ENCODE measurements at regions not wholly inside any gene's neighbourhood (a gene's known extent, or its start where the extent isn't known, plus 50 kb on each side); places are given as distances from the start of the nearest gene placed in this dataset.

DNA sequence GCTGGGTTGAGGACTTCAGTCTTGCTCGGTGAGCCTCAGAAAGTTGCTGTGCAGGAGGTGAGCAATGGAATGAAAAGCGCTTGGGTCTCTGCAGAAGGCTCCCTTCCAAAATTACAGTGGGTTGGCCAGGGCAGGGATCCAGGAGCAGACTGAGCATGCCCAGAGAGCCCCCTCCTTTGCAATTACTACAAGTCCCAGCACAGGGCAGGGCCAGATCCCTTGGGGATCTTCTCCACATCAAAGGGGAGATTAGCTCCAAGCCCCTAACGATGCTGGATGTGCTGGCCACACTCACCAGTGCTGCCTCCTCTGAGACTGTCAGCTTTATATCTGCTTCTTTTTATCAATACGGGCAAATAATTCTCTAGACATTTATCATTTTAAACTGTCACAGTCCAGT lies 337.5 kb downstream of the RPS24 start:
- Mint-ChIP-seq H3K4me3 (ENCODE audit: unreplicated experiment) (no peak overlapping the region), H3K9me3 (ENCODE audit: unreplicated experiment) (no peaks in the 10 kb centered on the region), H3K4me1 (ENCODE audit: insufficient read depth, unreplicated experiment) (no peaks in the 10 kb centered on the region), H3K36me3 (ENCODE audit: insufficient read depth, unreplicated experiment) (no peaks in the 10 kb centered on the region), H3K27me3 (ENCODE audit: insufficient read depth, unreplicated experiment) (peaks cover 56% of the 10 kb centered on the region), H3K27ac (ENCODE audit: low read depth, unreplicated experiment) (no peak overlapping the region)
- ChIA-PET CTCF (no interaction called here), POLR2A (no interaction called here)
- DNase-seq (ENCODE audit: unreplicated experiment): no peak
- intact Hi-C loops (cut with micrococcal nuclease): no loop called here
- BruUV-seq (replicated peaks): no TSS peak
- TF ChIP-seq, protein P1, sequence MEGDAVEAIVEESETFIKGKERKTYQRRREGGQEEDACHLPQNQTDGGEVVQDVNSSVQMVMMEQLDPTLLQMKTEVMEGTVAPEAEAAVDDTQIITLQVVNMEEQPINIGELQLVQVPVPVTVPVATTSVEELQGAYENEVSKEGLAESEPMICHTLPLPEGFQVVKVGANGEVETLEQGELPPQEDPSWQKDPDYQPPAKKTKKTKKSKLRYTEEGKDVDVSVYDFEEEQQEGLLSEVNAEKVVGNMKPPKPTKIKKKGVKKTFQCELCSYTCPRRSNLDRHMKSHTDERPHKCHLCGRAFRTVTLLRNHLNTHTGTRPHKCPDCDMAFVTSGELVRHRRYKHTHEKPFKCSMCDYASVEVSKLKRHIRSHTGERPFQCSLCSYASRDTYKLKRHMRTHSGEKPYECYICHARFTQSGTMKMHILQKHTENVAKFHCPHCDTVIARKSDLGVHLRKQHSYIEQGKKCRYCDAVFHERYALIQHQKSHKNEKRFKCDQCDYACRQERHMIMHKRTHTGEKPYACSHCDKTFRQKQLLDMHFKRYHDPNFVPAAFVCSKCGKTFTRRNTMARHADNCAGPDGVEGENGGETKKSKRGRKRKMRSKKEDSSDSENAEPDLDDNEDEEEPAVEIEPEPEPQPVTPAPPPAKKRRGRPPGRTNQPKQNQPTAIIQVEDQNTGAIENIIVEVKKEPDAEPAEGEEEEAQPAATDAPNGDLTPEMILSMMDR (IDR thresholded peaks at IDR 0.05; ENCODE audit: unreplicated experiment): no peak

DNA sequence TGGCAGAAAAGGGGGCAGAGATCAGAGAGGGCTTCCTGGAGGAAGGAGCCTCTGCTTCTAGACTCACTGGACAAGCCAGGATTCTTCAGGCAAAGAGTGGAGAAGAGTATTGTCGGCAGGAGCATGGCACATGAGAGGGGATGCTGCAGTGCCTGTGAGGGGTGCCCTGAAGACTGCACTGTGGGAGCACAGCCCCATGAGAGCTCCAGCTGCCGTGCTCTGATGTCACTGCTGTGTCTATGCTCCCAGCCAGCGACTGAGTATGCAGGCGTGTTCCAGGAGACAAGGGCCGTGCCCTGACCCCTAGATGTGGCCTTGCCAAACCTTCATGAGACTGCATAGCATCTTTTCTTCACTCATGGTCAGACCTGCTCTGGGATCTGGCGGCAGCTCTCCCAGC lies 339.1 kb downstream of the RPS24 start:
- Mint-ChIP-seq H3K27ac (ENCODE audit: low read depth, unreplicated experiment) (no peak overlapping the region), H3K4me1 (ENCODE audit: insufficient read depth, unreplicated experiment) (no peaks in the 10 kb centered on the region), H3K27me3 (ENCODE audit: insufficient read depth, unreplicated experiment) (peaks cover 52% of the 10 kb centered on the region), H3K9me3 (ENCODE audit: unreplicated experiment) (no peaks in the 10 kb centered on the region), H3K4me3 (ENCODE audit: unreplicated experiment) (no peak overlapping the region), H3K36me3 (ENCODE audit: insufficient read depth, unreplicated experiment) (no peaks in the 10 kb centered on the region)
- no peak for DNase-seq (ENCODE audit: unreplicated experiment)
- CTCF ChIA-PET: no interaction called here
- no TSS peak for BruUV-seq (replicated peaks)
- TF ChIP-seq, protein P1 (IDR thresholded peaks at IDR 0.05; ENCODE audit: unreplicated experiment): no peak
- POLR2A ChIA-PET: no interaction called here
- intact Hi-C loops (cut with micrococcal nuclease): no loop called here

DNA sequence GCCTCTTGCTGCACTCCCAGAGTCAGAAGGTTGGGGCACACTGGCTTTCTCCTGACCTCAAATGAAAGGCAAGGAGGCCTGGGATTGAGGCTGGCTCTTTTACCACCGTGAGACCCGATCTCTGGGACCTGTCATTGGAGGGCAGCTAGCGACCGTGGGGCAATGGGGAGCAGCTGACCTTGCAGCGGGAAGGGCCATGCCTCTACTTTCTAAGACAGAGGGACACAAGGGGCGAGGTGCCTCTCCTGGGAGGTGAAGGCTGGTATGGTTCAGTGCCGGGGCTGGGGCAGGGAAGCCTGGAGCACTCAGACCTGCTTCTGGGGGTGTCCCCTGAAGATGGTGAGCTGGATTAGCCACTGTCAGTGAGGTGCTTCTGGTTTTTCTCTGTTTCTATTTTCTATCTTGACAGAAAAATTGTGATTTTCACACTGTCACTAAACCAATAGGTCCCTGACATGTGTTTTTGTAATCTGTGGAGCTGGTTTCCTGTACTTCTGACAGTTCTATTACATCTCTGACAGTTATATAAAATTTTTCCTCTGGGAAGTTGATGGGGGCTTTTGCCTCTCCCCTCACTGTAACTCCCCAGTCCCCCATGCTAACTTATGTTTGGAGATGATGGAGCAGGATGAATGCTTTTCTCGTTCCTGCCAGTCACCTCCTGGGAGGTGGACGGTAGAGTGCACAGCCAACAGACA lies 340.8 kb downstream of the RPS24 start:
- Mint-ChIP-seq H3K36me3 (ENCODE audit: insufficient read depth, unreplicated experiment) (no peaks in the 10 kb centered on the region), H3K4me3 (ENCODE audit: unreplicated experiment) (no peak overlapping the region), H3K27ac (ENCODE audit: low read depth, unreplicated experiment) (no peak overlapping the region), H3K4me1 (ENCODE audit: insufficient read depth, unreplicated experiment) (no peaks in the 10 kb centered on the region), H3K9me3 (ENCODE audit: unreplicated experiment) (no peaks in the 10 kb centered on the region), H3K27me3 (ENCODE audit: insufficient read depth, unreplicated experiment) (peaks cover 57% of the 10 kb centered on the region)
- TF ChIP-seq, protein P1 (IDR thresholded peaks at IDR 0.05; ENCODE audit: unreplicated experiment): no peak
- no TSS peak for BruUV-seq (replicated peaks)
- no peak for DNase-seq (ENCODE audit: unreplicated experiment)
- CTCF ChIA-PET: no interaction called here
- POLR2A ChIA-PET: no interaction called here
- intact Hi-C loops (cut with micrococcal nuclease): no loop called here

DNA sequence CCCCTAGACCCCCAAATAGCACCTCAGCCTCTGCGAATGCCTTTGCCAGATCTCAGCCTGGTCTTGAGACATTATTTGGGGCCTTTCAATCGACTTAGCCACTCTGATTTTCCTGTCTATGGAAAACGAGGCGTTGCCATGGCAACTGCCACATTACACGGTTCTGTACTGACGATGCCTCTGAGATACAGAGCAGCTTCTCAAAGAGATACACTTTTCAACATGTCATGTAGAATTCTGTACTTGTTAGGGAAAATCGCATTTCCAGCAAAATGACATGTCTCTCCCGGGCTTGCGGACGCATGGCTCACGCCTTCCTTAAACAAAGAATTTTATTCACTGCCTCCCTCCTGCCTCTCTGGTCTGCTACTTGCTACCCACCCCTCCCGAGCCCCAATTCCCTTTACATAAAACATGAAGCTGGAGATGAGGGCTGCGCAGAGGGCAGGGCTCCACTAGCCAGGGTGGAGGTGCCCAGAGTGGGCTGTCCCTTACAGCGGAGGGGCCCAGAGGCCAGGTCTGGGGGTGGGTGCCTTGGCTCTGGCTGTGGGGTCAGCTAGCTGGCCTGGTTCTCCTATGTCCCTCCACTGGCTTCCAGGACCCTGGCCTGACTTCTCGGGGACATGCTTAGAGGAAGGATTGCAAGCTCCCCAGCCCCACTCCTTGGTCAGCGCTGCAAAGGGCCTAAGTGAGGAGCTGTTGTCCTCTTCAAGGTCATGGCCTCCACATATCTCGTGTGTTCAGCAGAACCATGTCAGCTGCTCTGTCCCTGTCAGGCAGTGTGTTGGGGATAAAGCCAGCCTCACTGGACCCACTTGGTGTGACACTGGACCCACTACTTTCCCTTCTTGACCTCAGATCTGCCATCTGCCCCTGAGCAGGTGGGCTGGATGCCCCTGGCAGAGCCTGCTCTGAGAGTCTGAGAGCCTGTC lies 342.5 kb downstream of the RPS24 start:
- CTCF ChIA-PET: no interaction called here
- no TSS peak for BruUV-seq (replicated peaks)
- H3K27me3 Mint-ChIP-seq (ENCODE audit: insufficient read depth, unreplicated experiment): peaks cover 41% of the 10 kb centered on the region

More for the DNA sequence above, 342.5 kb downstream of the RPS24 start:
- POLR2A ChIA-PET: no interaction called here
- intact Hi-C loops (cut with micrococcal nuclease): no loop called here
- H3K9me3 Mint-ChIP-seq (ENCODE audit: unreplicated experiment): no peaks in the 10 kb centered on the region
- H3K4me1 Mint-ChIP-seq (ENCODE audit: insufficient read depth, unreplicated experiment): no peaks in the 10 kb centered on the region
- H3K36me3 Mint-ChIP-seq (ENCODE audit: insufficient read depth, unreplicated experiment): no peaks in the 10 kb centered on the region
- DNase-seq (ENCODE audit: unreplicated experiment): no peak
- no peak overlapping the region for H3K4me3 Mint-ChIP-seq (ENCODE audit: unreplicated experiment)
- TF ChIP-seq, protein P1 (IDR thresholded peaks at IDR 0.05; ENCODE audit: unreplicated experiment): no peak
- no peak overlapping the region for H3K27ac Mint-ChIP-seq (ENCODE audit: low read depth, unreplicated experiment)

All from MCF 10A (cell line).